ENCODE measurements at regions not wholly inside any gene's neighbourhood (a gene's known extent, or its start where the extent isn't known, plus 50 kb on each side); places are given as distances from the start of the nearest gene placed in this dataset.

DNA sequence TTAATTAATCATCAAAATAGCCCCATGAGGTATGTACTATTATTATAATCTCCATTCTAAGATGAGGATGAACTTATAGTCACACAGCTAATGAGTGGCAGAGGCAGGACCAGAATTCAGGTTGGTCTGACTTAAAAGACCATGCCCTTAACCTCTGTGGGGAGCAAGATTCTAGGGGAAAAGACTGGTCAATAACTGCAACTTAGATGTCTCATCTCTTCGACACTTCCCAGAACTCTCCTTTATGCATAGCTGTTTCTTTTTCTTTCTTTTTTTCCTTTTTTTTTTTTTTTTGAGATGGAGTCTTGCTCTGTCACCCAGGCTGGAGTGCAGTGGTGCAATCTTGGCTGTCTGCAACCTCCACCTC, 66.3 kb upstream of the RTN4 start:
- peaks cover 8% of the 10 kb centered on the region; the same call in 1 of the 2 replicates for H3K4me1 ChIP-seq (ENCODE audit: insufficient read depth, low read length)
- Mint-ChIP-seq H3K36me3 (ENCODE audit: insufficient read depth in 1 of 3, low read depth in 3 of 3) (no peaks in the 10 kb centered on the region; a peak in 1 of 7 replicates), H3K4me1 (peaks cover 38 to 43% of the 10 kb centered on the region in 2 experiments), H3K27ac (no peak overlapping the region), H3K9me3 (no peaks in the 10 kb centered on the region), H3K4me3 (no peak overlapping the region), H3K27me3 (ENCODE audit: low read depth) (peaks cover 1% of the 10 kb centered on the region; the same call in 1 of the 2 replicates)
- no peak overlapping the region for H2AK5ac ChIP-seq (ENCODE audit: insufficient read length, low read length)
- H3K79me2 ChIP-seq (ENCODE audit: insufficient read depth, low read length), result no peaks in the 10 kb centered on the region
- H3K23ac ChIP-seq (ENCODE audit: insufficient read length, low read depth, low read length), result no peak overlapping the region
- H3K18ac ChIP-seq (ENCODE audit: insufficient read length, low read depth, low read length), result no peak overlapping the region
- H4K20me1 ChIP-seq (ENCODE audit: control insufficient read depth, insufficient read depth, insufficient read length), result no peaks in the 10 kb centered on the region
- no peak overlapping the region for H2BK12ac ChIP-seq (ENCODE audit: insufficient read length, low read depth, low read length)
- H3K23me2 ChIP-seq (ENCODE audit: insufficient read length, low read depth, low read length, poor library complexity, severe bottlenecking), result no peaks in the 10 kb centered on the region
- no peak overlapping the region for H3K9ac ChIP-seq (ENCODE audit: extremely low read depth, insufficient read length, low read length)
- H3K79me1 ChIP-seq (ENCODE audit: insufficient read depth, low read depth, low read length, poor library complexity, severe bottlenecking), result no peaks in the 10 kb centered on the region
- H3K9me3 ChIP-seq (ENCODE audit: control insufficient read depth, low read depth, low read length), result no peaks in the 10 kb centered on the region
- no peak overlapping the region for H4K8ac ChIP-seq (replicated peaks; ENCODE audit: insufficient read length, low read depth, low read length)
- TF ChIP-seq, protein P1, sequence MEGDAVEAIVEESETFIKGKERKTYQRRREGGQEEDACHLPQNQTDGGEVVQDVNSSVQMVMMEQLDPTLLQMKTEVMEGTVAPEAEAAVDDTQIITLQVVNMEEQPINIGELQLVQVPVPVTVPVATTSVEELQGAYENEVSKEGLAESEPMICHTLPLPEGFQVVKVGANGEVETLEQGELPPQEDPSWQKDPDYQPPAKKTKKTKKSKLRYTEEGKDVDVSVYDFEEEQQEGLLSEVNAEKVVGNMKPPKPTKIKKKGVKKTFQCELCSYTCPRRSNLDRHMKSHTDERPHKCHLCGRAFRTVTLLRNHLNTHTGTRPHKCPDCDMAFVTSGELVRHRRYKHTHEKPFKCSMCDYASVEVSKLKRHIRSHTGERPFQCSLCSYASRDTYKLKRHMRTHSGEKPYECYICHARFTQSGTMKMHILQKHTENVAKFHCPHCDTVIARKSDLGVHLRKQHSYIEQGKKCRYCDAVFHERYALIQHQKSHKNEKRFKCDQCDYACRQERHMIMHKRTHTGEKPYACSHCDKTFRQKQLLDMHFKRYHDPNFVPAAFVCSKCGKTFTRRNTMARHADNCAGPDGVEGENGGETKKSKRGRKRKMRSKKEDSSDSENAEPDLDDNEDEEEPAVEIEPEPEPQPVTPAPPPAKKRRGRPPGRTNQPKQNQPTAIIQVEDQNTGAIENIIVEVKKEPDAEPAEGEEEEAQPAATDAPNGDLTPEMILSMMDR (conservative IDR thresholded peaks at IDR 0.05), result no peak
- H2BK20ac ChIP-seq (ENCODE audit: low read depth, low read length, poor library complexity, severe bottlenecking), result no peak overlapping the region
- H3K27me3 ChIP-seq (ENCODE audit: insufficient read depth, low read length), result no peaks in the 10 kb centered on the region
- H2BK120ac ChIP-seq (ENCODE audit: low read depth, low read length, poor library complexity, severe bottlenecking), result no peak overlapping the region
- H2BK15ac ChIP-seq (ENCODE audit: low read depth, low read length), result no peak overlapping the region
- no peak overlapping the region for H3K4me2 ChIP-seq (ENCODE audit: insufficient read depth, insufficient read length, low read length)
- H3K56ac ChIP-seq (ENCODE audit: insufficient read length, low read depth, low read length), result no peak overlapping the region
- no peak overlapping the region for H4K5ac ChIP-seq (ENCODE audit: insufficient read length, low read depth, low read length)
- H2BK5ac ChIP-seq (ENCODE audit: insufficient read length, low read length), result no peak overlapping the region
- H3K14ac ChIP-seq (ENCODE audit: insufficient read depth, low read length), result no peak overlapping the region
- no peak overlapping the region for H4K91ac ChIP-seq (ENCODE audit: insufficient read length, low read depth, low read length)
- no peak overlapping the region for H3K27ac ChIP-seq (ENCODE audit: insufficient read length, low read depth, low read length)
- H3T11ph ChIP-seq (ENCODE audit: low read length), result no peak overlapping the region
- no CpG with 5 or more reads among the region's 1 CpG for WGBS (ENCODE audit: extremely low coverage, insufficient read length, low lambda C conversion rate)
- H3K4ac ChIP-seq (ENCODE audit: low read depth, low read length), result no peak overlapping the region
- H2AFZ ChIP-seq (ENCODE audit: low read length), result no peak overlapping the region
- DNase-seq, result no peak
